ENCODE measurements at regions not wholly inside any gene's neighbourhood (a gene's known extent, or its start where the extent isn't known, plus 50 kb on each side); places are given as distances from the start of the nearest gene placed in this dataset.

- no peaks in the 10 kb centered on the region; the same call in 1 of the 2 replicates for H4K20me1 ChIP-seq (ENCODE audit: insufficient read depth)
- ATAC-seq (no peak), DNase-seq (ENCODE audit: low read depth, low spot score) (no peak)
- no peak for TF ChIP-seq CBX3 (IDR thresholded peaks at IDR 0.05; ENCODE audit: low read depth)
- TF ChIP-seq ZFX (IDR thresholded peaks at IDR 0.05), result no peak
- TF ChIP-seq EZH2 (IDR thresholded peaks at IDR 0.05), result no peak
- TF ChIP-seq RAD21 (IDR thresholded peaks at IDR 0.05; ENCODE audit: low read depth), result no peak
- no peak for TF ChIP-seq JUND (IDR thresholded peaks at IDR 0.05)
- no peak for TF ChIP-seq YY1 (IDR thresholded peaks at IDR 0.05; ENCODE audit: extremely low read depth, insufficient replicate concordance, low read depth, low read length)
- TF ChIP-seq, protein P1, sequence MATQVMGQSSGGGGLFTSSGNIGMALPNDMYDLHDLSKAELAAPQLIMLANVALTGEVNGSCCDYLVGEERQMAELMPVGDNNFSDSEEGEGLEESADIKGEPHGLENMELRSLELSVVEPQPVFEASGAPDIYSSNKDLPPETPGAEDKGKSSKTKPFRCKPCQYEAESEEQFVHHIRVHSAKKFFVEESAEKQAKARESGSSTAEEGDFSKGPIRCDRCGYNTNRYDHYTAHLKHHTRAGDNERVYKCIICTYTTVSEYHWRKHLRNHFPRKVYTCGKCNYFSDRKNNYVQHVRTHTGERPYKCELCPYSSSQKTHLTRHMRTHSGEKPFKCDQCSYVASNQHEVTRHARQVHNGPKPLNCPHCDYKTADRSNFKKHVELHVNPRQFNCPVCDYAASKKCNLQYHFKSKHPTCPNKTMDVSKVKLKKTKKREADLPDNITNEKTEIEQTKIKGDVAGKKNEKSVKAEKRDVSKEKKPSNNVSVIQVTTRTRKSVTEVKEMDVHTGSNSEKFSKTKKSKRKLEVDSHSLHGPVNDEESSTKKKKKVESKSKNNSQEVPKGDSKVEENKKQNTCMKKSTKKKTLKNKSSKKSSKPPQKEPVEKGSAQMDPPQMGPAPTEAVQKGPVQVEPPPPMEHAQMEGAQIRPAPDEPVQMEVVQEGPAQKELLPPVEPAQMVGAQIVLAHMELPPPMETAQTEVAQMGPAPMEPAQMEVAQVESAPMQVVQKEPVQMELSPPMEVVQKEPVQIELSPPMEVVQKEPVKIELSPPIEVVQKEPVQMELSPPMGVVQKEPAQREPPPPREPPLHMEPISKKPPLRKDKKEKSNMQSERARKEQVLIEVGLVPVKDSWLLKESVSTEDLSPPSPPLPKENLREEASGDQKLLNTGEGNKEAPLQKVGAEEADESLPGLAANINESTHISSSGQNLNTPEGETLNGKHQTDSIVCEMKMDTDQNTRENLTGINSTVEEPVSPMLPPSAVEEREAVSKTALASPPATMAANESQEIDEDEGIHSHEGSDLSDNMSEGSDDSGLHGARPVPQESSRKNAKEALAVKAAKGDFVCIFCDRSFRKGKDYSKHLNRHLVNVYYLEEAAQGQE (IDR thresholded peaks at IDR 0.05; ENCODE audit: low read depth), result no peak
- TF ChIP-seq POLR2A (IDR thresholded peaks at IDR 0.05; ENCODE audit: borderline replicate concordance, extremely low read depth, insufficient read depth, insufficient read length), result no peak
- TF ChIP-seq SRF (IDR thresholded peaks at IDR 0.05; ENCODE audit: low read depth), result no peak
- TF ChIP-seq ELF1 (IDR thresholded peaks at IDR 0.05; ENCODE audit: borderline replicate concordance, low read depth), result no peak
- no peak for TF ChIP-seq CEBPB (IDR thresholded peaks at IDR 0.05; ENCODE audit: low read depth)
- no peak for TF ChIP-seq FOSL1 (IDR thresholded peaks at IDR 0.05; ENCODE audit: low read depth)
- no peak for TF ChIP-seq SIN3A (IDR thresholded peaks at IDR 0.05; ENCODE audit: low read depth)
- no peak for TF ChIP-seq EZH2phosphoT487 (IDR thresholded peaks at IDR 0.05; ENCODE audit: borderline replicate concordance)
- no peak for TF ChIP-seq CTCF (IDR thresholded peaks at IDR 0.05 in 2 of 3, conservative IDR thresholded peaks at IDR 0.05 in 1 of 3; ENCODE audit: borderline replicate concordance in 1 of 3, insufficient read depth in 1 of 3, low read depth in 2 of 3, low read length in 2 of 3)
- TF ChIP-seq TCF7L2 (IDR thresholded peaks at IDR 0.05; ENCODE audit: borderline replicate concordance, extremely low read depth, insufficient read depth, insufficient read length), result no peak
- TF ChIP-seq MAX (IDR thresholded peaks at IDR 0.05), result no peak
- no peak overlapping the region for H3K4me2 ChIP-seq (ENCODE audit: low read length)
- no peaks in the 10 kb centered on the region for H3K79me2 ChIP-seq (ENCODE audit: insufficient read depth, low read length)
- BruUV-seq (replicated peaks), result no TSS peak
- no peaks in the 10 kb centered on the region for H3K36me3 ChIP-seq (ENCODE audit: control insufficient read depth in 1 of 2, insufficient read depth in 2 of 2, low read length in 2 of 2)
- H3K4me1 ChIP-seq (ENCODE audit: control insufficient read depth in 1 of 2, insufficient read depth in 2 of 2, low read length in 2 of 2), result no peaks in the 10 kb centered on the region; a peak in 1 of 4 replicates
- no peaks in the 10 kb centered on the region for H3K9me3 ChIP-seq (ENCODE audit: control insufficient read depth in 1 of 2, insufficient read depth in 1 of 2, low read depth in 1 of 2, low read length in 2 of 2)
- no peaks in the 10 kb centered on the region for H3K27me3 ChIP-seq (ENCODE audit: insufficient read depth, low read length)
- CTCF ChIA-PET, result no interaction called here
- RAD21 ChIA-PET (ENCODE audit: low non-redundant PET in 1 of 2, low total read pairs in 2 of 2, uncharacterized antibody in 2 of 2, unreplicated experiment in 2 of 2), result no interaction called here
- no peak overlapping the region for H2AFZ ChIP-seq (ENCODE audit: low read depth, low read length, poor library complexity, severe bottlenecking)
- H3K9ac ChIP-seq (ENCODE audit: low read length), result no peak overlapping the region
- intact Hi-C loops (cut with micrococcal nuclease), result no loop called here
- H3K9me2 ChIP-seq (ENCODE audit: insufficient read depth), result no peaks in the 10 kb centered on the region
- no peak overlapping the region for H3K4me3 ChIP-seq (replicated peaks in 1 of 2; ENCODE audit: low read depth in 1 of 2, low read length in 2 of 2)
- H3K27ac ChIP-seq (ENCODE audit: low read depth, low read length), result no peak overlapping the region
- POLR2A ChIA-PET, result no interaction called here
These were observed 220.2 kb upstream of the BTG1 start for GRCh38 chr12:92365836-92366235.

Measured in HCT116 (cell line).